GM12878 (cell line): ENCODE measurements at regions not wholly inside any gene's neighbourhood (a gene's known extent, or its start where the extent isn't known, plus 50 kb on each side); places are given as distances from the start of the nearest gene placed in this dataset.

Source experiments
- EP300 ChIP-seq, 2 experiments: fragments of 150-350 bp in 1 of 2; IDR thresholded peaks; 2 replicates each; pipeline ENCODE4 v1.6.1; 2011 to 2012; ENCODE audit warnings: low read depth in 2 of 2, low read length in 2 of 2, borderline replicate concordance in 1 of 2, improper control_type of control experiment in 1 of 2, inconsistent platforms in 1 of 2; ENCODE audit not compliant: control insufficient read depth in 1 of 2
- GABPA ChIP-seq: IDR thresholded peaks from 2 replicates; pipeline ENCODE4 v1.6.1; 2014; ENCODE audit warnings: antibody characterized with exemption, low read depth, mild to moderate bottlenecking, inconsistent platforms
- NFYA ChIP-seq: IDR thresholded peaks from 2 replicates; pipeline ENCODE4 v1.6.1; 2011; ENCODE audit warnings: low read depth, mild to moderate bottlenecking, low read length, improper control_type of control experiment, borderline replicate concordance
- POLR2A ChIP-seq: IDR thresholded peaks from 2 replicates; pipeline ENCODE4 v1.6.1; 2011; ENCODE audit warnings: low read depth, mild to moderate bottlenecking, low read length
- RCOR1 ChIP-seq: conservative IDR thresholded peaks from 2 replicates; pipeline ENCODE4 v1.6.1; 2012; ENCODE audit warnings: low read depth, low read length, improper control_type of control experiment
- SMAD1 ChIP-seq: fragments of 450-650 bp; IDR thresholded peaks from 2 replicates; pipeline ENCODE4 v1.6.1; 2018; ENCODE audit warnings: mild to moderate bottlenecking, low read depth; ENCODE audit not compliant: partially characterized antibody
- SMARCA5 ChIP-seq: fragments of 450-650 bp; IDR thresholded peaks from 2 replicates; pipeline ENCODE4 v1.6.1; 2017; ENCODE audit warnings: mild to moderate bottlenecking
- SMC3 ChIP-seq: IDR thresholded peaks from 2 replicates; pipeline ENCODE4 v1.6.1; 2011; ENCODE audit warnings: low read length, improper control_type of control experiment, borderline replicate concordance
- SUZ12 ChIP-seq: fragments of 200-600 bp; sonication (generic); IDR thresholded peaks from one replicate; pipeline ENCODE4 v1.6.1; 2018; ENCODE audit warnings: antibody characterized with exemption, mild to moderate bottlenecking; ENCODE audit not compliant: unreplicated experiment
- TAF1 ChIP-seq: IDR thresholded peaks from 2 replicates; pipeline ENCODE4 v1.6.1; 2011; ENCODE audit warnings: mild to moderate bottlenecking, low read depth, low read length, borderline replicate concordance
- TF ChIP-seq, protein P1 (sequence below): IDR thresholded peaks from 2 replicates; pipeline ENCODE4 v1.6.1; 2012; ENCODE audit warnings: low read length, inconsistent platforms

DNA sequence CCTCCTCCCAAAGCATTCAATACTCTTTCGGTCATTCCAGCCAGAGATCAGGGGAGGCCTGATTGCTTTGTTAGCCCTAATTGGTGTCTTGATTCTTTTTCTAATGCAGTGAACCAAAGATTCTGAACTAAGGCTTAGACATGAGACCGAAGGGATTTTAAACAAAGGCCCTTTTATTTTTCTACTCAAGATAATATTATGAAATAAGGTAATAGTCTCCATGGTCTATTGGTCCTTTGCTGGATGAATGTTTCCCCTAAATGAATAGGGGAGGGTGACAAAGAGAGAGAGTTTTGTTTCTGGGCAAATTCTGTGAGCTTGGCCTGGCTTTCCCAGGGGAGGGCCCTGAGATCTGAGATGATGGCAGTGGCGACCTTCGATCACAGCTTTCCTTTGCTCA, 449.1 kb downstream of the TYW1 start:
- TF ChIP-seq EP300 (IDR thresholded peaks at IDR 0.05; ENCODE audit: borderline replicate concordance in 1 of 2, control insufficient read depth in 1 of 2, low read depth in 2 of 2, low read length in 2 of 2) (no peak), GABPA (no peak), NFYA (no peak), SMARCA5 (no peak), RCOR1 (no peak), SUZ12 (no peak), POLR2A (no peak), SMAD1 (no peak), SMC3 (no peak), TAF1 (no peak)
- TF ChIP-seq, protein P1, sequence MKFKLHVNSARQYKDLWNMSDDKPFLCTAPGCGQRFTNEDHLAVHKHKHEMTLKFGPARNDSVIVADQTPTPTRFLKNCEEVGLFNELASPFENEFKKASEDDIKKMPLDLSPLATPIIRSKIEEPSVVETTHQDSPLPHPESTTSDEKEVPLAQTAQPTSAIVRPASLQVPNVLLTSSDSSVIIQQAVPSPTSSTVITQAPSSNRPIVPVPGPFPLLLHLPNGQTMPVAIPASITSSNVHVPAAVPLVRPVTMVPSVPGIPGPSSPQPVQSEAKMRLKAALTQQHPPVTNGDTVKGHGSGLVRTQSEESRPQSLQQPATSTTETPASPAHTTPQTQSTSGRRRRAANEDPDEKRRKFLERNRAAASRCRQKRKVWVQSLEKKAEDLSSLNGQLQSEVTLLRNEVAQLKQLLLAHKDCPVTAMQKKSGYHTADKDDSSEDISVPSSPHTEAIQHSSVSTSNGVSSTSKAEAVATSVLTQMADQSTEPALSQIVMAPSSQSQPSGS, result no peak
